PFSK-1 (cell line): ENCODE measurements at regions not wholly inside any gene's neighbourhood (a gene's known extent, or its start where the extent isn't known, plus 50 kb on each side); places are given as distances from the start of the nearest gene placed in this dataset.

Experiments
- TAF1 ChIP-seq: IDR thresholded peaks from 2 replicates; pipeline ENCODE4 v1.6.1; 2012; ENCODE audit warnings: low read length, control low read depth, borderline replicate concordance; ENCODE audit not compliant: insufficient read depth
- TF ChIP-seq, protein P1 (sequence below), 2 experiments: IDR thresholded peaks; 2 replicates each; pipeline versions ENCODE4 v1.6.1 to v1.8.0; 2011 to 2012; ENCODE audit warnings: low read depth in 2 of 2, low read length in 2 of 2, control low read depth in 1 of 2, inconsistent platforms in 1 of 2, mild to moderate bottlenecking in 1 of 2, moderate library complexity in 1 of 2; ENCODE audit not compliant: insufficient read depth in 1 of 2

DNA sequence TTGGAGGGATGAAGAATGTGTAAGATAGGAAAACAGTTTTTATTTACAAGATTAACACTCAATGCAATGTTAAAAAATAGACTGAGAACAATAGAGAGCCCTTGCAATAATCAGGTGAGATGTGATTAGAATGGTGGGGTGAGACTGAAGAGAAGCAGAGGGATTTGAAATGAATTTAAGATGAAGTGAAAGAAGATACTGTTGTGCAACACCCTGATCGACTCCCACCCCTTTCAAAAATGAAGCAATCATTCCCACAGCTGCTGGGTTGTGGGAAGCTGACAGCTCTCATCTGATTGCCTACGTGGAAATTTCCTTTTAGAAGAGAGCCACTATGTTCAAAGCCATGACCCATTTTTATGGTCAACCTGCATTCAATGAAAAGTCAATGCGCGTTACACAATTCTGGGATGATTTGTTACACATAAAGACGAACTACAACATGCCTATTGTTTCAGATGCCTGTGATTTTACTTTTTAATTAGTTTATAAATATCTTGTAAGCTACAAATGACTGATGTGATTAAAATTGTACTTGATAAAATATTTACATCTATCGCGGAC is 1374.8 kb downstream of the PCDH9 start:
- no peak for TF ChIP-seq TAF1
- TF ChIP-seq, protein P1, sequence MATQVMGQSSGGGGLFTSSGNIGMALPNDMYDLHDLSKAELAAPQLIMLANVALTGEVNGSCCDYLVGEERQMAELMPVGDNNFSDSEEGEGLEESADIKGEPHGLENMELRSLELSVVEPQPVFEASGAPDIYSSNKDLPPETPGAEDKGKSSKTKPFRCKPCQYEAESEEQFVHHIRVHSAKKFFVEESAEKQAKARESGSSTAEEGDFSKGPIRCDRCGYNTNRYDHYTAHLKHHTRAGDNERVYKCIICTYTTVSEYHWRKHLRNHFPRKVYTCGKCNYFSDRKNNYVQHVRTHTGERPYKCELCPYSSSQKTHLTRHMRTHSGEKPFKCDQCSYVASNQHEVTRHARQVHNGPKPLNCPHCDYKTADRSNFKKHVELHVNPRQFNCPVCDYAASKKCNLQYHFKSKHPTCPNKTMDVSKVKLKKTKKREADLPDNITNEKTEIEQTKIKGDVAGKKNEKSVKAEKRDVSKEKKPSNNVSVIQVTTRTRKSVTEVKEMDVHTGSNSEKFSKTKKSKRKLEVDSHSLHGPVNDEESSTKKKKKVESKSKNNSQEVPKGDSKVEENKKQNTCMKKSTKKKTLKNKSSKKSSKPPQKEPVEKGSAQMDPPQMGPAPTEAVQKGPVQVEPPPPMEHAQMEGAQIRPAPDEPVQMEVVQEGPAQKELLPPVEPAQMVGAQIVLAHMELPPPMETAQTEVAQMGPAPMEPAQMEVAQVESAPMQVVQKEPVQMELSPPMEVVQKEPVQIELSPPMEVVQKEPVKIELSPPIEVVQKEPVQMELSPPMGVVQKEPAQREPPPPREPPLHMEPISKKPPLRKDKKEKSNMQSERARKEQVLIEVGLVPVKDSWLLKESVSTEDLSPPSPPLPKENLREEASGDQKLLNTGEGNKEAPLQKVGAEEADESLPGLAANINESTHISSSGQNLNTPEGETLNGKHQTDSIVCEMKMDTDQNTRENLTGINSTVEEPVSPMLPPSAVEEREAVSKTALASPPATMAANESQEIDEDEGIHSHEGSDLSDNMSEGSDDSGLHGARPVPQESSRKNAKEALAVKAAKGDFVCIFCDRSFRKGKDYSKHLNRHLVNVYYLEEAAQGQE (IDR thresholded peaks at IDR 0.05; ENCODE audit: insufficient read depth in 1 of 2, low read depth in 2 of 2, low read length in 2 of 2), result no peak
